Mesothelial cell of epicardium (in vitro differentiated cells): ENCODE measurements at regions not wholly inside any gene's neighbourhood (a gene's known extent, or its start where the extent isn't known, plus 50 kb on each side); places are given as distances from the start of the nearest gene placed in this dataset.

Source experiments
- DNase-seq, 2 experiments: peaks; one replicate each; pipeline ENCODE4 v3.0.0; 2021; ENCODE audit warnings: low spot score in 2 of 2; ENCODE audit not compliant: unreplicated experiment in 2 of 2
- H3K27ac Mint-ChIP-seq: 2 replicates; pipeline ENCODE4 v1.8.0; 2021; ENCODE audit warnings: mixed read lengths
- H3K27me3 Mint-ChIP-seq: 2 replicates; pipeline ENCODE4 v1.8.0; 2021; ENCODE audit warnings: low read depth, mixed read lengths
- H3K36me3 Mint-ChIP-seq: 2 replicates; pipeline ENCODE4 v1.8.0; 2021; ENCODE audit warnings: mixed read lengths
- H3K4me1 Mint-ChIP-seq: 2 replicates; pipeline ENCODE4 v1.8.0; 2021; ENCODE audit warnings: mixed read lengths
- H3K4me3 Mint-ChIP-seq: 2 replicates; pipeline ENCODE4 v1.8.0; 2021; ENCODE audit warnings: mild to moderate bottlenecking, moderate library complexity, mixed read lengths
- H3K9me3 Mint-ChIP-seq: 2 replicates; pipeline ENCODE4 v1.8.0; 2021; ENCODE audit warnings: mixed read lengths
- TF ChIP-seq, protein P1 (sequence below): fragments of 200-600 bp; sonication (generic); IDR thresholded peaks from one replicate; pipeline ENCODE4 v1.5.0; 2021; ENCODE audit warnings: antibody characterized with exemption; ENCODE audit not compliant: unreplicated experiment

- TF ChIP-seq, protein P1, sequence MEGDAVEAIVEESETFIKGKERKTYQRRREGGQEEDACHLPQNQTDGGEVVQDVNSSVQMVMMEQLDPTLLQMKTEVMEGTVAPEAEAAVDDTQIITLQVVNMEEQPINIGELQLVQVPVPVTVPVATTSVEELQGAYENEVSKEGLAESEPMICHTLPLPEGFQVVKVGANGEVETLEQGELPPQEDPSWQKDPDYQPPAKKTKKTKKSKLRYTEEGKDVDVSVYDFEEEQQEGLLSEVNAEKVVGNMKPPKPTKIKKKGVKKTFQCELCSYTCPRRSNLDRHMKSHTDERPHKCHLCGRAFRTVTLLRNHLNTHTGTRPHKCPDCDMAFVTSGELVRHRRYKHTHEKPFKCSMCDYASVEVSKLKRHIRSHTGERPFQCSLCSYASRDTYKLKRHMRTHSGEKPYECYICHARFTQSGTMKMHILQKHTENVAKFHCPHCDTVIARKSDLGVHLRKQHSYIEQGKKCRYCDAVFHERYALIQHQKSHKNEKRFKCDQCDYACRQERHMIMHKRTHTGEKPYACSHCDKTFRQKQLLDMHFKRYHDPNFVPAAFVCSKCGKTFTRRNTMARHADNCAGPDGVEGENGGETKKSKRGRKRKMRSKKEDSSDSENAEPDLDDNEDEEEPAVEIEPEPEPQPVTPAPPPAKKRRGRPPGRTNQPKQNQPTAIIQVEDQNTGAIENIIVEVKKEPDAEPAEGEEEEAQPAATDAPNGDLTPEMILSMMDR: no peak
- peaks cover 6% of the 10 kb centered on the region for H3K36me3 Mint-ChIP-seq
- H3K4me1 Mint-ChIP-seq: peaks cover 5% of the 10 kb centered on the region
- no peak for DNase-seq
- H3K4me3 Mint-ChIP-seq: no peak overlapping the region
- peaks cover 30% of the 10 kb centered on the region for H3K9me3 Mint-ChIP-seq
- no peak overlapping the region for H3K27ac Mint-ChIP-seq
- no peaks in the 10 kb centered on the region for H3K27me3 Mint-ChIP-seq
Measured at GRCh38 chr1:163523375-163524029, 201.7 kb downstream of the NUF2 start.

DNA sequence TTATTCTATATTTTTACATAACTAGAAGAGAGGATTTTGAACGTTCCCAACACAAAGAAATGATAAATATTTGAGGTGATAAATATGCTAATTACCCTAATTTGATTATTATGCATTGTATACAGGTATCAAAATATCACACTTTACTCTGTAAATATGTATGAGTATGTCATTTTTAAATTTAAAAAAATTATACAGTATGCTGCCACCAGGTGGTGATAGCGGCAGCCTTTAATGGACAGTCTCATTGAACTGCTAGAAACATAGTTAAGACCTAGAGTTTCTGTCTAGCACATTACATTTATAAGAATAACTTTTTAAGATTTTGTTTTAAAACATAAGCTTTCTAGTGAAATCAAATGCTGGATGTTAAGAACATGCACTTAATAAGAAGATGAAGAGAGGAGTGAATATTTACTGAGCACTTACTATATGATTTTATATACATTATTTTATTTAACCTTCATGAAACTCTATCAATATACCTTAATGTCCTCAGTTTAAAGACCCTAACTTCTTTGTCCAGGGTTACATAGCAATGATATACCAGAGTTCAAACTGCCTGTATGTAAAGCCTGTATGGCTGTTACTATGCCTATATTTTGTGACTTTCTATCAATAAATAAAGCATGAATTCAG is 207.1 kb downstream of the NUF2 start:
- Mint-ChIP-seq H3K4me3 (no peak overlapping the region), H3K9me3 (peaks cover 14% of the 10 kb centered on the region), H3K27me3 (no peaks in the 10 kb centered on the region), H3K36me3 (peaks cover 2% of the 10 kb centered on the region), H3K27ac (no peak overlapping the region), H3K4me1 (no peaks in the 10 kb centered on the region)
- TF ChIP-seq, protein P1: peak; percentile 80
- no peak for DNase-seq

DNA sequence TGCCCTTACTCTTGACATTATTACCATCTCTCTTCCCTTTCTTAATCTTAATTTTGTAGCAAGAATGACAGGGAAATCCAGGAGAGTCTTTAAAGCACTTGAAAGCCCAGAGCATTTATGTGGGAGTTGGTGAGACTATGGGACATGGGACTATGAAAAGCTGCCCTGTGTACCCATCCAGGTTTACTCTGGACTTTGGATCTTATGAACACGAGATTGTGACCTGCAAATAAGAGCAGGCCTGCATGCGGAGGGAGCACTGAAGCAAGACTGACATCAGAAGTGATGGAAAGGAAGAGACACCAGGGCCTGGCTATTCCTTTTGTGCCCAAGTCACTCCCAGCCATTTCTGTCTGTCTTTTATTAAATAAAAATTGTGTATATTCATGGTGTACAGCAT is 209.6 kb downstream of the NUF2 start:
- peaks cover 2% of the 10 kb centered on the region for H3K36me3 Mint-ChIP-seq
- no peak overlapping the region for H3K4me3 Mint-ChIP-seq
- no peak overlapping the region for H3K27ac Mint-ChIP-seq
- H3K27me3 Mint-ChIP-seq: no peaks in the 10 kb centered on the region
- H3K4me1 Mint-ChIP-seq: peaks cover 10% of the 10 kb centered on the region
- TF ChIP-seq, protein P1: no peak
- peaks cover 14% of the 10 kb centered on the region for H3K9me3 Mint-ChIP-seq
- DNase-seq: no peak

- DNase-seq: no peak
- no peak overlapping the region for H3K4me3 Mint-ChIP-seq
- H3K36me3 Mint-ChIP-seq: no peaks in the 10 kb centered on the region
- no peaks in the 10 kb centered on the region for H3K9me3 Mint-ChIP-seq
- no peaks in the 10 kb centered on the region for H3K27me3 Mint-ChIP-seq
- H3K27ac Mint-ChIP-seq: no peak overlapping the region
- TF ChIP-seq, protein P1: no peak
- H3K4me1 Mint-ChIP-seq: peaks cover 40% of the 10 kb centered on the region
Measured at GRCh38 chr1:163535401-163535800, 213.6 kb downstream of the NUF2 start.

- H3K4me3 Mint-ChIP-seq: no peak overlapping the region
- no peaks in the 10 kb centered on the region for H3K9me3 Mint-ChIP-seq
- H3K27me3 Mint-ChIP-seq: no peaks in the 10 kb centered on the region
- DNase-seq: no peak
- H3K27ac Mint-ChIP-seq: peak overlapping the region; percentile 83
- peaks cover 40% of the 10 kb centered on the region for H3K4me1 Mint-ChIP-seq
- TF ChIP-seq, protein P1: no peak
- H3K36me3 Mint-ChIP-seq: no peaks in the 10 kb centered on the region
Measured at GRCh38 chr1:163535807-163536206, 214.1 kb downstream of the NUF2 start.
